Activated CD8-positive, alpha-beta memory T cell treated with anti-CD3 and anti-CD28 coated beads for 36 hours (primary cell): ENCODE measurements at regions not wholly inside any gene's neighbourhood (a gene's known extent, or its start where the extent isn't known, plus 50 kb on each side); places are given as distances from the start of the nearest gene placed in this dataset.

Experiments used
- CTCF ChIA-PET: fragments of 350-600 bp; sonication (Branson Sonifier 250); formaldehyde crosslinking; loops from one replicate; lab custom pipeline; 2021; ENCODE audit warnings: antibody characterized with exemption; lab: Charles Lee
- POLR2A ChIA-PET: fragments of 350-600 bp; sonication (Branson Sonifier 250); formaldehyde crosslinking; loops from one replicate; lab custom pipeline; 2021; ENCODE audit warnings: antibody characterized with exemption; lab: Charles Lee

DNA sequence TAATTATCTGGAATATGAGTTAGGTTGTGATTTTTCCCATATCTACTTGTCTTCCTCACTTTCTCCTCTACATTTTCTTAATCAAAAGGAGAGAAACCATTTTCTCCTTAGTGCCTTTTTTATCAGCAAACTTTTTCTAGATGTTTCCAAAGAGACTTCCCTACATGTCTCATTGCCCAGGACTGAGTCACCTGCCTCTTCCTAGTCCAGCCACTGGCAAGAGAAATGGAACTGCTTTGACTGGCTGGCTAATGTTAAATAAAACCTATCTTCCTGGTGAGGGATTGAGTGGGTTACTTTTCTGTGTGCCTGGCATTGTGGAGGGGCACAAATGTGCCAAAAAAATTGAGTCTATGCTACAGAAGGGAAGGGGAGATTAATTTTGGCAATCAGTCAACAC, 52.1 kb upstream of the CD5L start:
- POLR2A ChIA-PET = no interaction called here
- CTCF ChIA-PET = no interaction called here

DNA sequence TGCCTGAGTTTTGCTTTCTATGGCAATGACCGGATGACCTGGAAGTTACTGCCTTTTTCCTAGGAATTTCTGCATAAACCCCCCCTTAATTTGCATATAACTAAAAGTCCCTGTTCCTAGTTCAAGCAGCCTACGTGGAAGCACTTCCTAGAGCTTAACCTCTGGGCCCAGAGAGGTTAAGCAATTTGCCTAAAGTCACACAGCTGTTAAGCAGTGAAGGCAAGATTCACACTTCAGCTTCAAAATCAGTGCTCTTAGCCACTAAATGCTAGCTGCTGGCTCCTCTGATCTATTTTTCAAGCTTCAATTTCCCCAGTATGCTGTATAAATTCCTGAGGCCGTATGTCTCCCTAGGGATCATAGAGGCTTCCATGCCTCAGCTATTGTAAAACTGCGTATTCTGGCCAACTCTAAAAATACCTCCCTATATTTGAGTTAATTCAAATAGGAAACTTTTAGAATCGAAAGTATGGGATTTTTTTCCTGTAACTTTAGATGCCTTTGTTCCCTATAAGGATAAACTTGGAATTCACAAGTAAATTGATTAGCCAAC, 53.1 kb upstream of the CD5L start:
- CTCF ChIA-PET = no interaction called here
- POLR2A ChIA-PET = no interaction called here

DNA sequence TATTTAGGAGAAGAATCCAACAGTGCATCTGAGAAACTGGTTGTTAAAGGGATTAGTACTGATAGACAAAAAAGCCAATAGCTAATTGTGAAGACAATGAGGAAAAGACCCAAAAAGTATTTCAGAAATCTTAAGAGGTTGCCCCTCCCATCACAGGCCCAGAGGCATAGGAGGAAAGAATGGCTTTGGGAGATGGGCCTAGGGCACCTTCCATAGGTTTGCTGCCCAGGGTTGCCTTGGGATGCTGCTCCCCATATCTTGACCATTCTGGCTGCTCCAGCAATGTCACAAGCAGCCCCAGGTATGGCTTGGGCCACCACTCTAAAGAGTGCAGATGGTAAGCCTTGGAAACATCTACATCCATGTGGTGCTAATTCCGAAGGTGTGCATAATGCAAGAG, 68.7 kb upstream of the CD5L start:
- ChIA-PET POLR2A (no interaction called here), CTCF (no interaction called here)

DNA sequence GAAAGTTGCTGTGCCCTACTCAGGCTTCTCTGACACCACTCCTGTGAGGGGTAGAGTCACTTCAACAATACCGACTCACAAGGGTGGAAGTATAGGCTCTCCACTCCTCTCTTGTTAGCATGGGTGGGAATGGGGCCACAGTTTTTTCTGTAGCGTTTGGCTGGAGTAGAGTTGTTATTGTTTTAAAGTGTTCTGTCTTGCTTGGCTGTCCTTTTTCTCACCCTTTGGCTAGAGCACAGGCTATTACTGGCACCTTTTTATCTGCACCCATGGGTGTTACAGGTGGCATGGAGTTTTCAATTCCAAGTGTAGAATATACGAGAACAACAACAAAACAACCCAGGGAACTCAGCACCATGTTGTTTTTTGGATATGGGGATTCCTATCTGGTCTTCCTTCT, 74.3 kb upstream of the CD5L start:
- ChIA-PET POLR2A (no interaction called here), CTCF (no interaction called here)

DNA sequence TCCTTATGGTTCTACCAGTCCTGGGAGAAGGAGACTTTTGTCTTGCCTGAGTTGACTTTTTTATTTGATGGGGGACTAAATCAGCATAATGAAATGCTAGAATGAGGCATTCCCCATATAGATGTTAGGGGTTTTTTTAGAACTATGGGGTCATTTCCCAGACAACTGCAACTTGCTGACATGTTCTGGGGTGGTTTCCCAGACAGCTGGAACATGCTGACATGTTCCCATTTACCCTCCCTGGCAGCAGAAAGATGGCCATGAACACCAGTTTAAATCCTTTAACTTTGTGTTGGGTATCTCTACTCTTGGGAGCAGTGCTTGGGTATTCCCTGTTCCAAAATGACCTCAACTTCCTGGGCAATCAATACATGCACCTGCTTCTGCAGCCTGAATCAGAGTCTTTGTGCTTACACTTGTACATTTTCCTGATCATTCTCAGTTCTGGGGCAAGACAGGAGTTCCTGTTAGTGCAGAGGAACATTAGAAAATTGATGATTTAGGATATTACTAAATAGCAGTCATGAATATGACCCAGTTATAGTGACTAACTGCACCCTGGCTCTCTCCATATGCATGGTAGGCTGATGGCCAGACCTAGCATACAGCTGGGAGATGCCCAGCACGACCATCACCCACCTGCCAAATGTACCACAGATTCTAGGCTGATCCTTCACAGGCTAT, 75.4 kb upstream of the CD5L start:
- ChIA-PET CTCF (no interaction called here), POLR2A (no interaction called here)

DNA sequence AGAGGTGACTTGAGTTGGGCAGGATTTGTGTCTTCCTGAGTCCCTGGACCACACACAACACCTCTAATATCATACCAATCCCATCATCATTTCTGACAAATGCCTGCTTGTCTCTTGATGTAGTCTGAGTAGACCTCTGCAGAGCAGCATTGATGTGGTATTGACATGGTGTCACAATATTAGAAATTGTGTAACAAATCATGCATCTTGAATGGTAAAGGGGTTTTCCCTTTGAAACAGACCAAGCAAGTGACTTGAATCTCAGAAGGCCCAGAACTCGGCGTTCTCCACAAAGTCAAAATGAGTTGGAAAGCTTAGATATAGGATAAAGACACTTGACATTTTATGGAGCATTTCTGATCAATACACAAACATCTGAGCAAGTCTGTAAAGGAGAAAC, 72.7 kb upstream of the KIRREL1 start:
- POLR2A ChIA-PET = no interaction called here
- CTCF ChIA-PET = no interaction called here

DNA sequence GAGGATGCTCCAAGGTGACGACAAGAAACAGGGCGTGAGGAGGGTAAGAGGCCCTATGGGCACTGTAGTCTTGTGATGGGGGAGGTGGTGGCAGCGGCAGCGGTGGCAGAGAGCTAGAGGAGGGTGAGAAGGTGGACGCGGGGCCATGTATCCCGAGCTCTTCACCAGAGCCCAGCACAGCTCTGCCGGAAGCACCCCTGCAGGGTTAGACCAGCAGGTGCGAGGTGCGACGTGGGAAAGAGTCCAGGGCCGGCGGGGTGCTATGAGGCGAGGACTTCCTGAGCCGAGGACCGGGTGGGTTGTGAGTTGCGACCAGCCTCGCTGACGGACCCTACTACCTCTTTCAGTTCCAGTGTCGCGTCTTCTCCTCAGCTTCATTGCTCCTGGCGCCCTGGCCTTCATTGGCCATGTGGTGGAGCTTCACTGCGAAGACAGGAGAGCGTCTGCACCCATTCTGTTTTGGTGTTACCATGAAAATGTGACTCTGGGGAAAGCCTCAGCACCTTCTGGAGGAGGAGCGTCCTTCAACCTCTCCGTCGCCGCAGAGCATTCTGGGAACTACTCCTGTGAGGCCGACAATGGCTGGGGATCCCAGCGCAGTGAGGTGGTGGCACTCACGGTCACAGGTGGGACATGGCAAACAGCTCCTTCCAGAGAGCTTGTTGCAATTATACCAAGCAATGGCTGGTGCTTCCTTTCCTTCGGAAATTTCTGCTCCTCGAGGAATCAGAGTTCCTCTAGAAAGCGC, 67.9 kb upstream of the KIRREL1 start:
- ChIA-PET CTCF (no interaction called here), POLR2A (no interaction called here)

DNA sequence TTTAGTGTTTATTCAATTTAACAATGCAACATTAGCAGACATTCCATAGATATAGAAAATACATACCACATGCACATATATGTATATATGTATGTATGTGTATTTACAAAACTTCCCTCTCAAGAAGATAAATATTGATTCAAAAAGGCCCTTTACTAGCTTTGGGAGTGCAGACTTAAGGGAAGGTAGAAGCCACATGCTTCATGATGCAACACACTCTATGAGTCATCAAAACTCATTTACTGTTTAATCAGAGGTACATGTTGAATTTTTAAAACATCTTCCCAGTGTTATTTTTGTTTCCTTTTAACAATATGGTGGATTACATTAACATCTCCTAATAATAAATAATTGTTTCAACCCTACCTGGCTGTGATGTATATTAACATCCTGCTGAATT, 61.4 kb upstream of the KIRREL1 start:
- ChIA-PET CTCF (no interaction called here), POLR2A (no interaction called here)

DNA sequence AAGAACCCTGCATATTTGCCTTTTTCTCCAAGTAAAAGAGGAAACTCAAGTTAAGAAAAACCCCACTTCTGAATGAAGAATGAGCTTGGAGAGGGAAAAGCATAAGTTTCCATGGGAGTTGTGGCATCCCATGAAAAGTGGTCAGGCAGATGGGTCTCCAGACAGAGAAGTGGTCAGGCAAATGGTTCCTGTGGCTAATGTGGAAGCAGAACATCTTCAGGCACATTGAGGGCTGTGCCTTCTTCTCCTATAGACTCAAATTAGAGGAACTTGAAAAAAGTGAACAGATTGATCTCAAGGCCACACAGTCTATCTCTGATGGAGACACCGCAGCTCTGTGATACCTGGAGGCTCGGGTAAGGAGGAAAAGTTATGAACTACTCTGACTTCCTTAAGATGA, 55.7 kb upstream of the KIRREL1 start:
- ChIA-PET CTCF (no interaction called here), POLR2A (no interaction called here)

DNA sequence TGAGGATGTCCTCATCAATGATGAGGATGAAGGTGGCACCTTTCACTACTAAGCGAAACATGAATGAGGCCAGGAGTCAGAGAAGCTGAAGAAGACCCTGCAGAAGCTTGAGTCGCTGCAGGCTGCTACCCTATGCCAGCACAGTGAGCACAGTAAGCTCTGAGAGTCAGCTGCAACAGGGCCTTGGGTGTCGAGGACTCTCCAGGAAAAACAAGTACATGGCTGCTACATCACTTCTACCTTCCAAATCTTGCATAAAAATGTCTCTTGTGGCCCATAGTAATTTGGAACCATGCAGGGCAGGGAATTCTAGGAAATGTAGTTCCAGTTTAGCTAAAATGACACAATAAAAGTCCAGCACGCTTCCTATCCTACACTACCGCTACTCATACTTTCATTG, 51.5 kb upstream of the KIRREL1 start:
- CTCF ChIA-PET = interaction anchor here (0.9 kb wide), 1 partner anchor 27 kb away, joined by 3 read pairs; no protein-coding TSS in a partner anchor
- POLR2A ChIA-PET = no interaction called here
